GM06990 (cell line): ENCODE measurements at regions not wholly inside any gene's neighbourhood (a gene's known extent, or its start where the extent isn't known, plus 50 kb on each side); places are given as distances from the start of the nearest gene placed in this dataset.

Source experiments
- DNase-seq: peaks from one replicate; pipeline ENCODE4 v3.0.0-alpha.2; 2011; ENCODE audit not compliant: insufficient read length; ENCODE audit errors: extremely low read depth
- H3K27me3 ChIP-seq: replicated peaks from 2 replicates; pipeline ENCODE4 v1.6.0; 2011; ENCODE audit warnings: low read length; ENCODE audit not compliant: control insufficient read depth, insufficient read depth
- H3K36me3 ChIP-seq: 2 replicates; pipeline ENCODE4 v1.5.1; 2011; ENCODE audit warnings: low read length; ENCODE audit not compliant: control insufficient read depth, insufficient read depth
- H3K4me3 ChIP-seq: replicated peaks from 2 replicates; pipeline ENCODE4 v1.5.1; 2011; ENCODE audit warnings: low read depth, mild to moderate bottlenecking, control low read depth, low read length
- CTCF ChIP-seq: IDR thresholded peaks from 2 replicates; pipeline ENCODE4 v1.5.1; 2011; ENCODE audit warnings: low read length, control low read depth, mild to moderate bottlenecking, inconsistent platforms; ENCODE audit not compliant: insufficient read depth, poor library complexity, severe bottlenecking

- no peaks in the 10 kb centered on the region for H3K36me3 ChIP-seq
- H3K27me3 ChIP-seq: no peaks in the 10 kb centered on the region
- H3K4me3 ChIP-seq: no peak overlapping the region
- TF ChIP-seq CTCF: no peak
- no peak for DNase-seq
These were observed 474.0 kb upstream of the ACTBL2 start for GRCh38 chr5:57956636-57957035.

GRCh38 chr5:57955511-57955910, 472.9 kb upstream of the ACTBL2 start:
- TF ChIP-seq CTCF: no peak
- no peak overlapping the region for H3K4me3 ChIP-seq
- no peaks in the 10 kb centered on the region for H3K36me3 ChIP-seq
- DNase-seq: no peak
- no peaks in the 10 kb centered on the region for H3K27me3 ChIP-seq

- no peaks in the 10 kb centered on the region for H3K36me3 ChIP-seq
- no peak for TF ChIP-seq CTCF
- H3K4me3 ChIP-seq: no peak overlapping the region
- DNase-seq: no peak
- H3K27me3 ChIP-seq: no peaks in the 10 kb centered on the region
These were observed 471.2 kb upstream of the ACTBL2 start for GRCh38 chr5:57953792-57954191.

- H3K27me3 ChIP-seq: no peaks in the 10 kb centered on the region
- no peaks in the 10 kb centered on the region for H3K36me3 ChIP-seq
- TF ChIP-seq CTCF: no peak
- DNase-seq: no peak
- H3K4me3 ChIP-seq: no peak overlapping the region
These were observed 468.1 kb upstream of the ACTBL2 start for GRCh38 chr5:57950616-57951228.

GRCh38 chr5:57948091-57948490, 465.5 kb upstream of the ACTBL2 start:
- Histone ChIP-seq H3K36me3 (no peaks in the 10 kb centered on the region), H3K4me3 (no peak overlapping the region), H3K27me3 (no peaks in the 10 kb centered on the region)
- TF ChIP-seq CTCF: no peak
- DNase-seq: no peak

GRCh38 chr5:57947181-57947580, 464.6 kb upstream of the ACTBL2 start:
- TF ChIP-seq CTCF: no peak
- Histone ChIP-seq H3K4me3 (no peak overlapping the region), H3K36me3 (no peaks in the 10 kb centered on the region), H3K27me3 (no peaks in the 10 kb centered on the region)
- no peak for DNase-seq
